H9 (cell line): ENCODE measurements at regions not wholly inside any gene's neighbourhood (a gene's known extent, or its start where the extent isn't known, plus 50 kb on each side); places are given as distances from the start of the nearest gene placed in this dataset.

ENCODE experiments used
- DNase-seq: peaks from one replicate; pipeline ENCODE4 v3.0.0-alpha.2; 2017
- H2AFZ ChIP-seq: one replicate; pipeline ENCODE4 v1.6.1; 2013; ENCODE audit warnings: mild to moderate bottlenecking, low read length, control low read depth, moderate library complexity
- H2AK5ac ChIP-seq: 2 replicates; pipeline ENCODE4 v1.6.1; 2013; ENCODE audit warnings: low read length, control low read depth, mixed read lengths; ENCODE audit not compliant: insufficient read length
- H2BK120ac ChIP-seq: one replicate; pipeline ENCODE4 v1.6.1; 2013; ENCODE audit warnings: low read depth, mild to moderate bottlenecking, low read length, control low read depth, inconsistent platforms; ENCODE audit not compliant: poor library complexity, severe bottlenecking
- H2BK12ac ChIP-seq: 2 replicates; pipeline ENCODE4 v1.6.1; 2013; ENCODE audit warnings: low read length, control low read depth, mixed read lengths, low read depth; ENCODE audit not compliant: insufficient read length
- H2BK15ac ChIP-seq: 2 replicates; pipeline ENCODE4 v1.6.1; 2013; ENCODE audit warnings: low read depth, low read length, control low read depth
- H2BK20ac ChIP-seq: one replicate; pipeline ENCODE4 v1.6.1; 2013; ENCODE audit warnings: low read depth, mild to moderate bottlenecking, low read length, control low read depth, inconsistent platforms; ENCODE audit not compliant: poor library complexity, severe bottlenecking
- H2BK5ac ChIP-seq: 2 replicates; pipeline ENCODE4 v1.6.1; 2013; ENCODE audit warnings: low read length, control low read depth, mixed read lengths; ENCODE audit not compliant: insufficient read length
- H3K14ac ChIP-seq: 2 replicates; pipeline ENCODE4 v1.6.1; 2013; ENCODE audit warnings: low read length, control low read depth; ENCODE audit not compliant: insufficient read depth
- H3K18ac ChIP-seq: 2 replicates; pipeline ENCODE4 v1.6.1; 2013; ENCODE audit warnings: low read depth, mild to moderate bottlenecking, mixed read lengths, low read length, control low read depth; ENCODE audit not compliant: insufficient read length
- H3K23ac ChIP-seq: 2 replicates; pipeline ENCODE4 v1.6.1; 2013; ENCODE audit warnings: low read length, control low read depth, mixed read lengths, low read depth; ENCODE audit not compliant: insufficient read length
- H3K23me2 ChIP-seq: 2 replicates; pipeline ENCODE4 v1.6.1; 2013; ENCODE audit warnings: low read depth, mild to moderate bottlenecking, mixed read lengths, low read length, control low read depth; ENCODE audit not compliant: insufficient read length, poor library complexity, severe bottlenecking
- H3K27ac ChIP-seq: 2 replicates; pipeline ENCODE4 v1.5.1; 2013; ENCODE audit warnings: low read length, control low read depth, mixed read lengths, low read depth; ENCODE audit not compliant: insufficient read length
- H3K27me3 ChIP-seq: 2 replicates; pipeline ENCODE4 v1.6.1; 2013; ENCODE audit warnings: low read length, control low read depth, inconsistent platforms; ENCODE audit not compliant: insufficient read depth
- H3K4ac ChIP-seq: 2 replicates; pipeline ENCODE4 v1.6.1; 2013; ENCODE audit warnings: low read depth, mild to moderate bottlenecking, control low read depth, inconsistent platforms, low read length, moderate library complexity
- H3K4me1 ChIP-seq: 2 replicates; pipeline ENCODE4 v1.6.1; 2013; ENCODE audit warnings: low read length, control low read depth, inconsistent platforms; ENCODE audit not compliant: insufficient read depth
- H3K4me2 ChIP-seq: 2 replicates; pipeline ENCODE4 v1.6.1; 2013; ENCODE audit warnings: low read length, control low read depth, mixed read lengths; ENCODE audit not compliant: insufficient read length, insufficient read depth
- H3K56ac ChIP-seq: 2 replicates; pipeline ENCODE4 v1.6.1; 2013; ENCODE audit warnings: low read depth, mild to moderate bottlenecking, mixed read lengths, low read length, control low read depth; ENCODE audit not compliant: insufficient read length
- H3K79me1 ChIP-seq: 2 replicates; pipeline ENCODE4 v1.6.1; 2013; ENCODE audit warnings: low read depth, mild to moderate bottlenecking, moderate library complexity, low read length, control low read depth, inconsistent platforms; ENCODE audit not compliant: insufficient read depth, poor library complexity, severe bottlenecking
- H3K79me2 ChIP-seq: 2 replicates; pipeline ENCODE4 v1.6.1; 2013; ENCODE audit warnings: low read length, control low read depth, inconsistent platforms; ENCODE audit not compliant: insufficient read depth
- H3K9ac ChIP-seq: 2 replicates; pipeline ENCODE4 v1.6.1; 2013; ENCODE audit warnings: low read length, control low read depth, mixed read lengths; ENCODE audit not compliant: insufficient read length; ENCODE audit errors: extremely low read depth
- H3K9me3 ChIP-seq: one replicate; pipeline ENCODE4 v1.6.1; 2013; ENCODE audit warnings: low read depth, low read length, inconsistent platforms; ENCODE audit not compliant: control insufficient read depth
- H3T11ph ChIP-seq: one replicate; pipeline ENCODE4 v1.6.1; 2013; ENCODE audit warnings: mild to moderate bottlenecking, low read length, control low read depth, inconsistent platforms
- H4K20me1 ChIP-seq: one replicate; pipeline ENCODE4 v1.6.1; 2013; ENCODE audit not compliant: control insufficient read depth, insufficient read length, insufficient read depth
- H4K5ac ChIP-seq: 2 replicates; pipeline ENCODE4 v1.6.1; 2013; ENCODE audit warnings: low read depth, mild to moderate bottlenecking, mixed read lengths, low read length, control low read depth; ENCODE audit not compliant: insufficient read length
- H4K8ac ChIP-seq: replicated peaks from 2 replicates; pipeline ENCODE4 v1.6.1; 2013; ENCODE audit warnings: low read length, control low read depth, mixed read lengths, low read depth; ENCODE audit not compliant: insufficient read length
- H4K91ac ChIP-seq: 2 replicates; pipeline ENCODE4 v1.6.1; 2013; ENCODE audit warnings: low read depth, mild to moderate bottlenecking, moderate library complexity, mixed read lengths, low read length, control low read depth; ENCODE audit not compliant: insufficient read length
- H3K27ac Mint-ChIP-seq, 3 experiments: 2 replicates in 2 of 3; 3 replicates in 1 of 3; pipeline ENCODE4 v1.8.0; 2020 to 2021; ENCODE audit warnings: mixed read lengths in 3 of 3, mild to moderate bottlenecking in 1 of 3, moderate library complexity in 1 of 3
- H3K27me3 Mint-ChIP-seq: 2 replicates; pipeline ENCODE4 v1.8.0; 2021; ENCODE audit warnings: low read depth, mild to moderate bottlenecking, moderate library complexity, mixed read lengths
- H3K36me3 Mint-ChIP-seq, 3 experiments: 2 replicates in 2 of 3; 3 replicates in 1 of 3; pipeline ENCODE4 v1.8.0; 2020 to 2021; ENCODE audit warnings: low read depth in 3 of 3, mixed read lengths in 3 of 3; ENCODE audit not compliant: insufficient read depth in 1 of 3
- H3K4me1 Mint-ChIP-seq, 2 experiments: 2 replicates each; pipeline ENCODE4 v1.8.0; 2020; ENCODE audit warnings: mixed read lengths in 2 of 2
- H3K4me3 Mint-ChIP-seq, 2 experiments: 2 replicates in 1 of 2; 3 replicates in 1 of 2; pipeline ENCODE4 v1.8.0; 2020 to 2021; ENCODE audit warnings: mild to moderate bottlenecking in 2 of 2, mixed read lengths in 2 of 2, moderate library complexity in 1 of 2
- H3K9me3 Mint-ChIP-seq, 2 experiments: 2 replicates in 1 of 2; 3 replicates in 1 of 2; pipeline ENCODE4 v1.8.0; 2020; ENCODE audit warnings: mild to moderate bottlenecking in 2 of 2, mixed read lengths in 2 of 2, moderate library complexity in 1 of 2
- CTCF ChIP-seq: fragments of 200-600 bp; sonication (generic); conservative IDR thresholded peaks from 3 replicates; pipeline ENCODE4 v1.8.0; 2021; ENCODE audit warnings: antibody characterized with exemption, mild to moderate bottlenecking
- whole genome bisulfite sequencing: extraction: QIAGEN DNeasy Blood & Tissue Kit; methylation state at CpG from one replicate; pipeline ENCODE4 v1.1.7; 2013; ENCODE audit warnings: missing lambda C conversion rate, low lambda C conversion rate, mixed read lengths; ENCODE audit not compliant: insufficient read length; ENCODE audit errors: extremely low coverage; 5-methylcytosine and 5-hydroxymethylcytosine counted together

GRCh38 chr12:97380440-97380839 lies 82.2 kb upstream of the RMST start:
- H3K23ac ChIP-seq = no peak overlapping the region
- H3K9ac ChIP-seq = no peak overlapping the region
- no peaks in the 10 kb centered on the region for H3K23me2 ChIP-seq
- WGBS = no CpG with 5 or more reads among the region's 2 CpGs
- H3K9me3 Mint-ChIP-seq = peaks cover 3 to 5% of the 10 kb centered on the region in 2 experiments; a peak in 4 of 5 replicates
- no peaks in the 10 kb centered on the region for H3K9me3 ChIP-seq
- H3K4ac ChIP-seq = no peak overlapping the region
- H3K4me1 Mint-ChIP-seq = peaks cover 7 to 8% of the 10 kb centered on the region in 2 experiments; a peak in 3 of 4 replicates
- H3K56ac ChIP-seq = no peak overlapping the region
- H2BK120ac ChIP-seq = no peak overlapping the region
- H2AFZ ChIP-seq = no peak overlapping the region
- no peak overlapping the region for H2BK20ac ChIP-seq
- no peaks in the 10 kb centered on the region for H3K79me2 ChIP-seq
- H3K14ac ChIP-seq = no peak overlapping the region
- no peak overlapping the region for H3K4me2 ChIP-seq
- H4K8ac ChIP-seq = no peak overlapping the region
- no peak overlapping the region for H3K18ac ChIP-seq
- H2BK5ac ChIP-seq = no peak overlapping the region
- peaks cover 0 to 7% (median 0%) of the 10 kb centered on the region in 3 experiments; a peak in 1 of 7 replicates for H3K36me3 Mint-ChIP-seq
- no peak overlapping the region for H4K91ac ChIP-seq
- H3T11ph ChIP-seq = no peak overlapping the region
- no peak for DNase-seq
- no peak overlapping the region for H3K27ac ChIP-seq
- H3K27ac Mint-ChIP-seq = no peak overlapping the region
- no peak overlapping the region for H3K4me3 Mint-ChIP-seq
- H4K5ac ChIP-seq = no peak overlapping the region
- H4K20me1 ChIP-seq = no peaks in the 10 kb centered on the region
- H2AK5ac ChIP-seq = no peak overlapping the region
- H2BK15ac ChIP-seq = no peak overlapping the region
- H2BK12ac ChIP-seq = no peak overlapping the region
- no peak for TF ChIP-seq CTCF
- H3K79me1 ChIP-seq = no peaks in the 10 kb centered on the region
- H3K27me3 Mint-ChIP-seq = no peaks in the 10 kb centered on the region
- H3K27me3 ChIP-seq = no peaks in the 10 kb centered on the region
- no peaks in the 10 kb centered on the region for H3K4me1 ChIP-seq
